Activated T-helper 17 cell treated with anti-CD3 and anti-CD28 coated beads, Interleukin-2, amount 50 U/mL, for 72 hours (primary cell): ENCODE measurements at regions not wholly inside any gene's neighbourhood (a gene's known extent, or its start where the extent isn't known, plus 50 kb on each side); places are given as distances from the start of the nearest gene placed in this dataset.
"Not testable (repeated sequence)": the region's sequence is repeated elsewhere in the genome, so short reads cannot be mapped to it uniquely, and the experiment has no call there.

Experiments
- ATAC-seq: fragments of 150-1000 bp; cut with Tn5 transposase; replicated peaks from 2 replicates; pipeline ENCODE4 v1.10.0; 2021; ENCODE audit warnings: mild to moderate bottlenecking, moderate library complexity
- H3K27ac Mint-ChIP-seq: one replicate; pipeline ENCODE4 v1.8.0; 2022; ENCODE audit warnings: mixed read lengths
- H3K27me3 Mint-ChIP-seq: one replicate; pipeline ENCODE4 v1.8.0; 2022; ENCODE audit warnings: mixed read lengths
- H3K36me3 Mint-ChIP-seq: one replicate; pipeline ENCODE4 v1.8.0; 2022; ENCODE audit warnings: low read depth, mild to moderate bottlenecking, mixed read lengths
- H3K4me1 Mint-ChIP-seq: one replicate; pipeline ENCODE4 v1.8.0; 2022; ENCODE audit warnings: mixed read lengths
- H3K4me3 Mint-ChIP-seq: one replicate; pipeline ENCODE4 v1.8.0; 2022; ENCODE audit warnings: mild to moderate bottlenecking, mixed read lengths
- H3K9me3 Mint-ChIP-seq: one replicate; pipeline ENCODE4 v1.8.0; 2022; ENCODE audit warnings: mixed read lengths

DNA sequence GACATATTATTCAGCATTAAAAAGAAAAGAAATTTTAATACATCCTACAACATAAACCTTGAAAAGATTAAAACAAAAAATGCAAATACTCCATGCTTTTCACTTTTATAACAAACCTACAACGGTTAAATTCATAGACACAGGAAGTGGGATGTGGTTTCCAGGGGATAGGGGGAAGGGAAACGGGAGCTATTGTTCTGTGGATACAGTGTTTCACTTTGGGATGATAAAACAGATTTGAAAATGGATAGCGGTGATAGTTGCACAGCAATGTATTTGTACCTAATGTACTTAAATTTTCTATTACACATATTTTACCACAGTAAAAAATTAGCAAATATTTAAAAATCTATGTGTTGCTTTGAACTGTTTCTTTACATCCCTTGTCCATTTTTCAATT is 368.0 kb downstream of the CDY2B start:
- not testable (repeated sequence) for H3K9me3 Mint-ChIP-seq, H3K27me3 Mint-ChIP-seq, H3K36me3 Mint-ChIP-seq, H3K4me1 Mint-ChIP-seq, H3K27ac Mint-ChIP-seq, H3K4me3 Mint-ChIP-seq, ATAC-seq

DNA sequence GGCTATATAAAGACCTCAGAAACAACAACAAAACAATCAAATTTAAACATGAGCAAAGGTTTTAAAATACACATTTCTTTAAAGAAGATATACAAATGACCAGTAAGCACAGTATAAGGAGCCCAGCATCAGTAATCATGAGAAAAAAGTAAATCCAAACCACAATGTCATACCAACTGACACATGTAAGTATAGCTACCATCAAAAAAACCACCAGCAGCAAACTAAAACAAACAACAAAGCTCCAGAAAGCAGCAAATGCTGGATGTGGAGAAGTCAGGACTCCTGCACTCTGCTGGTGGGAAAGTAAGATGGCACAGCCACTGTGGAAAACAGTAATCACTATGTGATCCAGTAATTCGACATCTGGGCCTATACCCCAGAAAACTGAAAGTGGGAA is 368.5 kb downstream of the CDY2B start:
- not testable (repeated sequence) for H3K36me3 Mint-ChIP-seq, H3K4me3 Mint-ChIP-seq, H3K27me3 Mint-ChIP-seq, H3K9me3 Mint-ChIP-seq, H3K27ac Mint-ChIP-seq, ATAC-seq, H3K4me1 Mint-ChIP-seq

DNA sequence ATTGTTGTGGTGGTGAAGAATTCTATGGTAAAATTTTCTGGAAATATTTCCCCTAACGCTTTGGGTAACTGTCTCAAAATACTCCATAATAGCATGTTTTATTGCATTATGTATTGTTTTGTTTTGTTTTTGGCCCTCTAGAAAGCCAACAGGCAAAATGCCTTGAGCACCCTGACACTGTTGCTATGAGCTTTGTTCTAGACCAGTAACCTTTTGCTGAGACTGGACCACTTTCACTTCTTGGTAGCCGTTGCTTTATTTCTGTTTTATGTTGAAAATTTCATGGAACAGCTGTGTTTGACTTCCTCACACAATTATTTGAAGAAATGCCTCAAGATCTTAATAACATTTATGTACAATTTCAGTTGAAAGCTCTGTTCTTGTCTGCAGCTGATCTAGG is 374.2 kb downstream of the CDY2B start:
- not testable (repeated sequence) for H3K36me3 Mint-ChIP-seq, ATAC-seq, H3K27me3 Mint-ChIP-seq, H3K27ac Mint-ChIP-seq, H3K4me3 Mint-ChIP-seq, H3K9me3 Mint-ChIP-seq, H3K4me1 Mint-ChIP-seq

DNA sequence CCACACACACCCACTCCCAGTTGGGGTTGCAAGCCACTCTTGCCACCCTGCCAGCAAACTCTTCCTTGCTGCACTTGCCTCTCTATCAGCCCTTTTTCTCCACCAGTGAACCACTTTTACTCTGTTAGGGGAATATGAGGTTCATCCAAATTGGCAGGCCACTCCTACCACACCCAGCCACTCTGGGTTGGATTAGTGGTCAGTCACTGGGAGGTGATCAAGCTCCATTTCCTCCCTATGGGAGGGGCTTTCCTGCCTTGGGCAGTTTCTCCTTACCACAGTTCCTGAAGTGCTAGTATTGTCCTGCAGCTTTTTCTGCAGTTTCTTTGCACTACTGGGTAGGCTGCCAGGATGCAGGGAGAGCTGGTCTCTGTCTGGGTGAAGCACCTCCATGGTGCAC is 395.3 kb downstream of the CDY2B start:
- not testable (repeated sequence) for H3K27me3 Mint-ChIP-seq, H3K4me1 Mint-ChIP-seq, H3K27ac Mint-ChIP-seq, H3K36me3 Mint-ChIP-seq, ATAC-seq, H3K4me3 Mint-ChIP-seq, H3K9me3 Mint-ChIP-seq

DNA sequence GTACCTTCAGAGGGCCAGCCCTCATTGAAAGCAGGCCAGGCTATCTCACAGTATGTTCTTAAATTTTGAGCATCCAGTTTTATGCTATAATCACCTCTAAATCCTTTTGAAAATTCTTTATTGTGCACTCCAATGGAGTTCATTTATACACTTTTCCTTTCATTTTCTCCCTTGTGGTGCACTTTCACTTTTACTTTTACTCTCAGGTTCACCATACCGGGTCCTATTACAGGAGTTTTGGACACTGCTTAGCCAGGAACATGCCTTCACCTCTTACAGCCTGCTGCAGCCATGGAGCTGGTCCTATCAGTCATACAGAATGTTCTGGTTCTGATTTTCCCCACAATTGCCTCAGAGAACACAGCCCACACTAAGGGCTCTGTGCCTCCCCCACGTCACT is 395.9 kb downstream of the CDY2B start:
- H3K27ac Mint-ChIP-seq, H3K36me3 Mint-ChIP-seq, H3K9me3 Mint-ChIP-seq, H3K4me1 Mint-ChIP-seq, H3K27me3 Mint-ChIP-seq, H3K4me3 Mint-ChIP-seq: not testable (repeated sequence)
- peak; percentile 18 for ATAC-seq

DNA sequence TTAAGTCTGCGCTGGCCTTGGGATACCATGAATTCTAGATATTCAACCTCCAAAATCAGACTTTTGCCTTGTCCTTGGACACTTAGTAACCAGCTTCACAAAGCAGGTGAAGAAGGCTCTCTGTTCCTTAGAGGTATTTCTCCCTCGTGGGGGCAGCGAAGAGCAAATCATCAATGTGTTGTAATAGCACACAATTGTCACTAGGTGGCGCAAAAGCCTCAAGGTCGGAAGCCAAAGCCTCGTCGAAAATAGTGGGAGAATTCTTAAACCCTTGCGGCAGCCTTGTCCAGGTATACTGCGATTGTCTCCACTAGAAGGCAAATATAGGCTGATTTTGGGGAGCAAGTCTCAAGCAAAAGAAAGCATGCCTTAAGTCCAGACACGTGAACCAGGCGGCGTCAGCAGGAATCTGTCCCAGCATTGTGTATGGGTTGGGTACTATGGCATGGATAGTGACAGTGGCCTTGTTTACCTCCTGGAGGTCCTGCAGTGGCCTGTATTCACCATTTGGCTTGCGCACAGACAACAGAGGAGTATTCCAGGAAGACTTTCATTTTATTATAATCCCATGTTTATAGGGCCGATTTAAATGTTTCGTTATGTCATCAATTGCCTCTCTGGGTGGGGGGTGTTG is 398.5 kb downstream of the CDY2B start:
- H3K4me3 Mint-ChIP-seq, ATAC-seq: not testable (repeated sequence)

DNA sequence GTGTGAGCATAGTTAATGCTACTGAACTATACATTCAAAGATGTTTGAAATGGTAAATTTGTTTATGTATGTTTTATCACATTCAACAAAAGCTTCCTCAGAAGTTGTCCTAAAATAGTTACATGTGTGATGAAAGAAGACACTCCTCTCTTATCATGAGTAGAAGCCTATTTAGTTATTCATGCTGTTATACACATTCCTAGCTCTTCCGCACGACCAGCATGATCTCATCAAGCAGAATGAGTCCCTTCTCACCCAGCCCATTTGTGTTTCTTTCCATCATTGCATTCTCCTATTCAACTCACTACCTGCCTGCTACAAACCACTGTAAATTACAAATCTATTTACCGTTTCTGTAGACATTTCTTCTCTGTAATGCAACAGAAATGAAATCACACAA is 408.0 kb downstream of the CDY2B start:
- not testable (repeated sequence) for H3K4me3 Mint-ChIP-seq, H3K9me3 Mint-ChIP-seq

More for the DNA sequence above, 398.5 kb downstream of the CDY2B start:
- H3K36me3 Mint-ChIP-seq, H3K9me3 Mint-ChIP-seq, H3K27me3 Mint-ChIP-seq, H3K27ac Mint-ChIP-seq, H3K4me1 Mint-ChIP-seq: not testable (repeated sequence)

DNA sequence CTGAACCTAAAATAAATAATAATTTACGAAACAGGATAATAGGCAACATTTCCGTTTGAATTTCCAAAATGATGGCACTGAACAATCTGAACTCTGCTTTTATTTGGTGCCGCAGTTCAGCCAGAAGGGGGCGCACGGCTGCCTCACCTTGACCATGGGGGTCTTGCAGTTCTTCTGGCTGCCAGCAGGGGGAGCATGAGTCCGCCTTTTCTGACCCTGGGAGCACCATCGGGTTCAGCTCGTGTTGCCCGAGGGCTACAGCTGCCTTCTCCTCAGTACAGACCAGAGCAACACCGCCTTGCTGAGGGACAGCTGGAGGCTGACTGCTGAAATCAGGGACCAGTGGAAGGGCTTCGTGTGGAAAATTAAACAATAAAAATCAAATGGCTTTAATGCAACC is 420.3 kb downstream of the CDY2B start:
- not testable (repeated sequence) for H3K4me3 Mint-ChIP-seq, H3K27ac Mint-ChIP-seq, H3K9me3 Mint-ChIP-seq, H3K36me3 Mint-ChIP-seq, H3K27me3 Mint-ChIP-seq, H3K4me1 Mint-ChIP-seq
- peak; percentile 54 for ATAC-seq

More for the DNA sequence above, 408.0 kb downstream of the CDY2B start:
- H3K4me1 Mint-ChIP-seq, ATAC-seq, H3K27ac Mint-ChIP-seq, H3K27me3 Mint-ChIP-seq, H3K36me3 Mint-ChIP-seq: not testable (repeated sequence)

DNA sequence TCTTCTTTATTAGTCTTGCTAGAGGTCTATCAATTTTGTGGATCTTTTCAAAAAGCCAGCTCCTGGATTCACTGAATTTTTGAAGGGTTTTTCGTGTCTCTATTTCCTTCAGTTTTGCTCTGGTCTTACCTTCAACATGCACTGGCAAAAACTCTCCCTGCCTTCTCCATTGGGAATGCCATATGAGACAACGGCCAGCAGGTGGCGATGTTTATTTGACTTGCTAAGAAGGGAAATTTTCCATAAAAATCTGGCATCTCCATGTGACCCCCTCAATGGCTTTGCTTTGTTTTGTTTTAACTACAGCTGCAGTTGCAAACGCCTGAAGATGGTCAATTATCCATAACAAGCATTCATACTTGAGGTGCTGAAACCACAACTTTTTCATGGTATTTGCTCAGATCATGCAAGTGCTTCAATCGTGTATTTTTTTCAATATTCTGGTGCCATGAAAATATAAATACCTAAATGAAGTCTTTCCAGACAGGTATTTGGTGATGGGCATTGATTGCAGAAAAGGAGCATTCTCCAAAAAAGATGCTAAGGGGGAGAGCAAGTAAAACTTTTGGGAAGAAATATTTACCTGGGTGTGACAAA is 449.4 kb downstream of the CDY2B start:
- Mint-ChIP-seq H3K27me3 (no peaks in the 10 kb centered on the region), H3K4me1 (no peaks in the 10 kb centered on the region), H3K27ac (no peak overlapping the region), H3K36me3 (no peaks in the 10 kb centered on the region), H3K4me3 (no peak overlapping the region), H3K9me3 (no peaks in the 10 kb centered on the region)
- no peak for ATAC-seq

DNA sequence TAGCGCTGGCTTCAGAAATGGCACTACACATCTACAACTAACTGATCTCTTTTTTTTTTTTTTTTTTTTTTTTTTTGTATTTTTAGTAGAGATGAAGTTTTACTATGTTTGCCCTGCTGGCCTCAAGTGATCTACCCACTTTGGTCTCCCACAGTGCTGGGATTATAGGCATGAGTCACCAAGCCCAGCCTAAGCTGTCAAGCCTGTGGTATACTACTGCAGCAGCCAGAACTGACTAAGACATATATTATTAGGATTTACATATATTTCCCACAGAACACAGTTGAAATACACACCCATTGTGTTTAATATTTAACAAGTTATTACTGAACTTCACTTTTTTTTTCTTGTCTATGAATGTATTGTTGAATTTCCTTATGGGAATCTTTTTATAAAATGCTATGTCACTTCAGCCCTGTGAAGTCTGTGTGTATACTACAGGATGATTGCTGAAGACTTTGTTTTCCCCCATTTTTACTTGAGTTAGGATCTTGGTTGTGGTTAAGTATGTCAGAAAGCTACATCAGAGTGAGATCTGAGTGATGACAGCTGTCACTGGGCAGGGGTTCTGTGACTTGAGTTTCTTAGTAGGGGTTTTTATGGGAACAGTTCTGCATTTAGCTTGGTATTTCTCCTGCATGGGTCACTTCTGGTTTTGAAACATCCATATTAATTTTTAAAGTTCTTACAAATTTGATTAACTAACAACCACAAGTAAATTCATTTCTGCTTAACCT is 481.5 kb downstream of the CDY2B start:
- H3K4me1 Mint-ChIP-seq = no peaks in the 10 kb centered on the region
- H3K9me3 Mint-ChIP-seq = no peaks in the 10 kb centered on the region
- H3K4me3 Mint-ChIP-seq = no peak overlapping the region
- ATAC-seq = no peak
- H3K27me3 Mint-ChIP-seq = no peaks in the 10 kb centered on the region
- H3K27ac Mint-ChIP-seq = no peak overlapping the region
- H3K36me3 Mint-ChIP-seq = no peaks in the 10 kb centered on the region

DNA sequence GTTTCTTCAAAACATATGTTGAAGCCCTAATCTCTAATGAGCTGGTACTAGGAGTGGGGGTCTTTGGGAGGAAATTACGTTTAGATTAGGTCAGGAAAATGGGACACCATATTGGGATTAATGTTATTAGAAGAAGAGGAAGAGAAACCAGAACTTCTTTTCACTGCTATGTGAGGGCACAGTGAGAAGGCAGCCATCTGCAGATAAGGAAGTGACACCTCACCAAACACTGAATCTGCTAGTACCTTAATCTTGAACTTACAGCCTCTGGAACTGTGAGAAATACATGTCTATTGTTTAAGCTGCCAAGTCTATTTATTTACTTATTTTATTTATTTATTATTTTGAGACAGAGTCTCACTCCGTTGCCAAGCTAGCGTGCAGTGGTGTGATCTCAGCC is 482.4 kb downstream of the CDY2B start:
- no peaks in the 10 kb centered on the region for H3K9me3 Mint-ChIP-seq
- no peaks in the 10 kb centered on the region for H3K4me1 Mint-ChIP-seq
- H3K36me3 Mint-ChIP-seq = no peaks in the 10 kb centered on the region
- H3K27me3 Mint-ChIP-seq = no peaks in the 10 kb centered on the region
- H3K4me3 Mint-ChIP-seq = no peak overlapping the region
- H3K27ac Mint-ChIP-seq = no peak overlapping the region
- ATAC-seq = no peak

DNA sequence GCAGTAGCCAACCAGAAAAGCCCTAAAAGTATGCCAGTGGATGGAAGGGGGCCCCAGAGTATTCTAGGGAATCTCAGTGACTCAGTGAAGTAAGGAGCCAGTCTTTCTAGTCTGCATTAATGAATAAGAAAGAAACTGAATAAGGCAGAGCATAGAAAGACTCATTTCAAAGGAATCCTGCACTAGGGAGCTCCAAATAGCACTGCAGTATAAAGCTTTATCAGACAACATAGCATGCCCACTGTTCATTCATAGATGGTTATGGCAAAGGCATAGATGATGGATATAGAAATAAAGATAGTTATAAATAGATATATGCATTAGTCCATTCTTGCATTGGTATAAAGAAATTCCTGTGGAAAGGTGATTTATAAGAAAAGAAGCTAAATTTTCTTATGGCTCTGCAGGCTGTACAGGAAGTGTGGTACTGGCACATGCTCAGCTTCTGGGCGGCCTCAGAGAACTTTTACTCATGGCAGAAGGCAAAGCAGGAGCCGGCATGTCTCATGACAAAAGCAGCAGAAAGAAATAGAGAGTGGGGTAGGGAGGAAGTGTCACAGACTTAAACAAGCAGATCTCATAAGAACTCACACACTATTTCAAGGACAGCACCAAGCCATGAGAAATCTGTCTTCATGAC is 498.5 kb downstream of the CDY2B start:
- no peak for ATAC-seq
- Mint-ChIP-seq H3K27me3 (no peaks in the 10 kb centered on the region), H3K4me3 (no peak overlapping the region), H3K9me3 (no peaks in the 10 kb centered on the region), H3K27ac (no peak overlapping the region), H3K36me3 (no peaks in the 10 kb centered on the region), H3K4me1 (no peaks in the 10 kb centered on the region)

DNA sequence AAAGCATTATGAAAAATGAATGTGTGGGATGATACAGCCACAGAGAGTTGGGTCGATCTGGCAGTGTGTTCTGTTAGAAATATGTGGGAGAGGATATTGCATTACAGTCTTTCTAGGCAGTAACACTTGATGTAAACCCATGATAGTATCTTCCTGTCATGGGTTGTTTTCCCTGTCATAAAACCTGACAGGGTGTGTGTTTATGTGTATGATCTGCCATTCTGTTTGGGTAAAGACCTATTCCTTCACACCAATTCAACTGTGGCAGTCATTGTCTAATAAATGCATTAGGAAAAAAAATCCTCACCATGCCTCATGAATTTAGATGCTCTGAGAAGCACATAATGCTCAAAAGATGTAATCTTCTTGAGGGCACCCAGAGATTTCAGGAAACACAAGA is 501.7 kb downstream of the CDY2B start:
- Mint-ChIP-seq H3K4me3 (no peak overlapping the region), H3K27me3 (no peaks in the 10 kb centered on the region), H3K4me1 (no peaks in the 10 kb centered on the region), H3K27ac (no peak overlapping the region), H3K9me3 (no peaks in the 10 kb centered on the region), H3K36me3 (no peaks in the 10 kb centered on the region)
- ATAC-seq = no peak

DNA sequence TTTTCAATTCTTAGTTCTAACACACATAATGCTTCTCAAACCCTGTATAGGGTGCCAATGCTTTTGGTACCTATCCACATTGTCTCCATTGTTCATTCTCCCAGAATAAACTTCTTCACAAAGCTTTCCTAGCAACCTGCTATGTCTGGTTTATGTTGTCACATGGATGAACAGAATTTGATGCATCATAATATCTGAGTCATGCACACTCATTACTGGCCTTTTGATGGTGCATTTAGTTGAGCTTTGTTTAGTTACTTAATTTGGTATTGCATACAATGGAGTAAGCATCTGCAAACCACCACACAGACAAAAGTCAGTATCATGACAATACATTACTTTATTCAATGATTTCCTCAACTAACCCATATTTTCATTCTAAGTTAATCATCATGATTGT is 511.6 kb downstream of the CDY2B start:
- Mint-ChIP-seq H3K36me3 (no peaks in the 10 kb centered on the region), H3K4me1 (no peaks in the 10 kb centered on the region), H3K4me3 (no peak overlapping the region), H3K27ac (no peak overlapping the region), H3K27me3 (no peaks in the 10 kb centered on the region), H3K9me3 (no peaks in the 10 kb centered on the region)
- ATAC-seq = no peak

DNA sequence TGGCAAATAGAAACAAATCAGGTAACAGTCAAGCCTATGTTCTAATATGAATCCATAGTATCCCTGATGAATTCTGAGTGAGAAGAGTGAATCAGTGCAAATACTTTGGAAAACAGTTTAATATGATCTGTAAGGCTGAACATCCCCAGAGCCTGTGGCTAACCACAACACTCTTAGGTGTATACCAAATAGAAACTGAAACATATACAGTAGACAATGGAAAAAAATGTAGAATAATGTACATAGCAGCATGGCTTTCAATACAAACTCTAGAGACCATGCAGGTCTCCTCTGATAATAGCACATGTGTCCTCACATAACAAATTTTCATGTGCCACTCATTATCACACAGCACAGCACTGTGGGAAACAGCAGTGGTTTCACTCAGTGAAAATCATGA is 513.6 kb downstream of the CDY2B start:
- Mint-ChIP-seq H3K36me3 (no peaks in the 10 kb centered on the region), H3K9me3 (no peaks in the 10 kb centered on the region), H3K4me1 (no peaks in the 10 kb centered on the region), H3K4me3 (no peak overlapping the region), H3K27me3 (no peaks in the 10 kb centered on the region), H3K27ac (no peak overlapping the region)
- no peak for ATAC-seq
